HG02642 (cell line): ENCODE measurements at regions not wholly inside any gene's neighbourhood (a gene's known extent, or its start where the extent isn't known, plus 50 kb on each side); places are given as distances from the start of the nearest gene placed in this dataset.
"Not testable (repeated sequence)": the region's sequence is repeated elsewhere in the genome, so short reads cannot be mapped to it uniquely, and the experiment has no call there.

Experiments
- ATAC-seq: cut with Tn5 transposase; IDR thresholded peaks from one replicate; pipeline ENCODE4 v1.9.1; 2021; ENCODE audit warnings: mild to moderate bottlenecking; ENCODE audit not compliant: unreplicated experiment, poor library complexity

DNA sequence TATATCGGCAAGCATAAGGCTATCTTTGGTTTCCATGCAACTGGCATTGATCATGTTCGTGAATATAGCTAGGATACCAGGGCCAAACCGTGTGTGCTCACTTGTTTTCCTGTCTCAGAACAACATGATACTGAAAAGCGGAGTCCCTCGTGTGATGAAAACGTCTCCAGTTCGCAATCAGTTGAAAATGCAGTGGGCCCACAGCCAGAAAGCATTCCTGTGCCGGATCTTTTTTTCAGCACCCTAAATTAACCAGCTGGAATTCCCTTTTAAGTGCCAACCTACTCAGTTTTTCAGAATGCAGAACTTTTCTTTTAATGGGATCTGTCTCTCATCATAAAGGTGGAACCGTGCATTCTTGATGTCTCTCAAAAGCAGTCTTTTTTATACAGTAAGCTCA is 130.8 kb upstream of the FRG1 start:
- no peak for ATAC-seq

DNA sequence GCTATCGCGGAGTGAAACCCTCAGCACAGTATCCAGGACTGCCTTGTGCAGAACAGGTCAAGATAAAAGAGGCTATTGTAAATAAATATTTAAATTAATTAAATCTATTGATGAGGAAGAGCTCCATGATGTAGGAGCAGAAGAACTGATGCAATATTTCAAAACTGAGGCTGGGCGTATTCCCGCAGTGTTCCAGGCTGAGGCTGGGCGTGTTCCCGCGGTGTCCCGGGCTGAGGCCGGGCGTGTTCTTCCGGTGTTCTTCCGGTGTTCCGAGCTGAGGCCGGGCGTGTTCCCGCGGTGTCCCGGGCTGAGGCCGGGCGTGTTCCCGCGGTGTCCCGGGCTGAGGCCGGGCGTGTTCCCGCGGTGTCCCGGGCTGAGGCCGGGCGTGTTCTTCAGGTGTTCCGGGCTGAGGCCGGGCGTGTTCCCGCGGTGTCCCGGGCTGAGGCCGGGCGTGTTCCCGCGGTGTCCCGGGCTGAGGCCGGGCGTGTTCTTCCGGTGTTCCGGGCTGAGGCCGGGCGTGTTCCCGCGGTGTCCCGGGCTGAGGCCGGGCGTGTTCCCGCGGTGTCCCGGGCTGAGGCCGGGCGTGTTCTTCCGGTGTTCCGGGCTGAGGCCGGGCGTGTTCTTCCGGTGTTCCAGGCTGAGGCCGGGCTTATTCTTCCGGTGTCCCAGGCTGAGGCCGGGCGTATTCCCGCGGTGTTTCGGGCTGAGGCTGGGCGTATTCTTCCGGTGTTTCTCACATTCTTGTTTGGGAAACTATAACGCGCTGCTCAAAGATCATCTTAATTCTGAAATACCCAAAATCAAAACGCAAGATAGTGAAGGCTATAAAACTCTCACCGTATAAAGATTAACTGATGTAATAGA is 130.1 kb upstream of the FRG1 start:
- not testable (repeated sequence) for ATAC-seq

DNA sequence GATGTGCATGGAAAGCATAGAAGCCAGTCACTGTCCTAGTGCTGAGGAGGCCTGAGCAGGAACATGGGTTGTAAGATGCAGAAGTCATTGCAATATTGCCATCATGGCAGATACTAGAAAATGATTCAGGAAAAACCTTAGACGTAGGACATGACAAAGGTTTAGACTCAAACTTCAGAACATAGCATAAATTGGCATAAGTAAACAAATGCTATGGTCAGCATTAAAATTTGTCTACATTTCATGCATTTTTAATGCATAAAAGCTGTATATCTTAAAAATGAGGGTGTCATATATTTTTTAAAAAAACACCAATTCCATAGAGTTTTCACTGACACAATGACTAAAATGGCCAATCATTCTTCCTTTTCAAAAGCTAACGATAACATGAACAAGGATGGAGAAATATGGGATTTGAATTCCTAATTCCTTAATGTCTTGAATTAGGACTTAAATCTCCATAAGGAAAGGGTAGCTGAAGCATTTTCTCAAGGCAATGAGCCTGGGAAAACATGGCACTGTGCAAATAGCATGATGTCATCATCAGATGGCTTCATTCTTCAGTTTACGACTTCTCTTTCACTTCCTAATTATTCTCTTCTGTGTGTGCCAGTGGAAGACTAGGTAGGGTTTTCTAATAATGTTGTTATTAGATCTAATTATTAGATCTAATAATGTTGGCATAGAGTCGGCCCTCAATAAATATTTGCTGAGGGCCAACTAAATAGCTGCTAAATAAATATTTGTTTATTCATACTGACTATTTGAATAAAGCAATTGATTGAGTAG is 125.1 kb upstream of the FRG1 start:
- no peak for ATAC-seq

GRCh38 chr4:189822326-189822725 is 118.3 kb upstream of the FRG1 start:
- ATAC-seq = no peak

DNA sequence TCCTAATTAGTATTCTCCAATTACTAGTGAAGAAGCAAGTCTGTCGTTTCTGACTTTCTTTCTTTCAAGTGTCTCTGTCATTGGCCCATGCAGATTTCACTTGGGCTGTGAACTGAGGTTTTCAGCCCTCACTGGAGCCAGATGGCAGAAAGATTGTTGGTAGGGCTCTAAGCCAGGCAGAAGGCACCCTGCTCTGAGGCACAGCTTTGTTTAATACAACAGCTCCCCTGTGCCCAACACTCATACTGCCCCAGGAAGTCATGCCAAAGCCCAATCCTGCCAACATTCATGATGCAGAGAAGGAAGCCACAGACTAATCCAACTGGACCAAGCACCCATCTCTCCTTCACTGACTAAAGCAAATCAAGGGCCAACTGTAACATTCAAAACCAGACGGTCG is 117.1 kb upstream of the FRG1 start:
- no peak for ATAC-seq

DNA sequence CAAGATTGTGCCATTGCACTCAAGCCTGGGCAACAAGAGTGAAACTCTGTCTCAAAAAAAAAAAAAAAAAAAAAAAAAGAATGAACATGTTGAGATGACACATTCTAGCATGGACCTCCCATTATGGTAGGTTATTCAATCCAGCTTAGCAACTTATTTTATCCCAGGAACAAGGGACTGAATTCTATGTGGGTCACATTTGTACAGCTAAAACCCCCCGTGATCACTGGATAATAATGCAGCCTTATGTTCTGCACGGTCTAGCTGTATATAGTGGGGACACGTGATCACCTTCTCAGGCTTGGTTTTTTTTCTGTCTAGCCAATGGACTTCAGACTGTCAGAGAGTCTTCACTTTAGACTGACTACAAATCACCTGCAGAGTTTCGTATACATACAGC is 115.2 kb upstream of the FRG1 start:
- no peak for ATAC-seq

DNA sequence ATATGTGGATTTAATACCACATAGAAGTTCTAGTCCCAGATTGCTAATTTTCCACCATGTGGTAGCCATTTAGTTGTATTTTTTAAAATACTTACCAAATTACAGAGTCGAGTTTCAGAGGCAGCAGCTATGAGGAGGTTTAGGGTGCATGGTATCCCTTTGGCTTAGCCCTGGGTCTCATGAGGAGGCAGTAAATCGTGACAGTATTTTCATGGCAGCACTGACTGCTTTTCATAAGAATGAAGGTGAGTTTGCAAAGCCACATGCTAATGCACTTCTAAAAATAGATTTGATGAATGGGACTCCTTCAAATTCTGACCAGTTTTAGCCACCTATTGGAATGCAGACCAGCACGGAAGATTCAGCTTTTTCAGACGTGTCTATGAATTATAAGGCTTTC is 114.0 kb upstream of the FRG1 start:
- ATAC-seq = no peak

- ATAC-seq = no peak
Observed at GRCh38 chr4:189828081-189828697, 112.5 kb upstream of the FRG1 start.

GRCh38 chr4:189832528-189832927 is 108.1 kb upstream of the FRG1 start:
- ATAC-seq = no peak

GRCh38 chr4:189834616-189835015 is 106.1 kb upstream of the FRG1 start:
- no peak for ATAC-seq

DNA sequence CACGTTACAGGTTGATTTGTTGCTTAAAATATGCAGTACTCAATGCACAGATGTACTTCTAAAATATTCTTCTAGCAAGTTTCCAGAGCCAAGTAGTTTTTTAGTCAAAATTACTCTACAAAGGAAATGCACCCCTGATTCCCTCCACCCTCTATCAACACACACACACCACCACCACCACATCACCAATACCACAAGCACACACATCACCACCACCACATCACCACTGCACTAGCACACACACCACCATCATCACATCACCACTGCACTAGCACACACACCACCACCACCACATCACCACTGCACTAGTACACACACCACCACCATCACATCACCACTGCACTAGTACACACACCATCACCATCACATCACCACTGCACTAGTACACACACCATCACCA is 105.2 kb upstream of the FRG1 start:
- ATAC-seq = no peak

DNA sequence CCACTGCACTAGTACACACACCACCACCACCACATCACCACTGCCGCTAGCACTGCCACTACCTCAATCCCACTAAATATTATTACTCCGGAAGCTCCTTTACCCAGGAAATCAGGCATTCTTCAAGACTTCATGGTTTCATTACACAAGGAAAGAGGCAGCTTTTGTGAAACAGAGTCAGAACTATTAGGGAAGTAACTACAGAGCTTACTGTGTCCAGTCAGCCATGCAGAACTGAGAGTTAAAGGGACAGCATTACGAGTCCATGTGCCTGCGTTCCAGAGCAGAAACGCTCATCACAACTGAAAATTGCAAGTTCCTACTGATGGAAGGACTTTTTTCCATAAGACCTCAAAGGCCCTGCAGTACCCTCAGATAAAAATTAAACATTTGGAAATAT is 103.2 kb upstream of the FRG1 start:
- ATAC-seq = no peak

DNA sequence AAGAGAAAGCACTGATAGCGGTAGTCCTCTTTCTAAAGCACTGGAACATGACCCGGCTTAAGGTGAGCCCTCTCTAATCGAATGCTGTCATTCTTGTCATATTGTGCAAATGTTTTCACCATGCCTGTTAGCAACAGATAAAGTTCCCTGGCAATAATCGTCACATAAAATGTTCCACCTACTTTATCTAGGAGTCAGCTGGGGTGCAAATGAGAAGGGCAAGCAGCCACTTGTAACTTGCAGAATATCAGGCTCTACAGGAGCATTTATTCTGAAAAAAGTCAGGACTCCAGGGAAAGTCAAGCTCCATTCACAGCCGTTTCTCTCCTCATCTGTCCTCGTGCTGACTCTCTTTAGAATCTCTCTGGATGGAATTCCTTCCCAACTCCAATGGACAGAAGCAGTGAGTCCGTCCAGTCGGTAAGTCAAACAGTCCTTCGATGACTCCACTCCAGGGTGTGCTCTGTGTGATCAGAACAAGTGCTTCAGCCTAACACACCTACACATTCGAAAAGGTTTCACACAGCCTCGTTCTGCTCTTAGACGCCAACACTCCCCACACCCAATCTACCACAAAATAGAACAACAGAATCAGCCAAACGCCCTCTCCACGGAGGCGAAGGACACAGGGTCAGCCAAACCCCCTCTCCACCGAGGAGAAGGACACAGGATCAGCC is 101.7 kb upstream of the FRG1 start:
- no peak for ATAC-seq

DNA sequence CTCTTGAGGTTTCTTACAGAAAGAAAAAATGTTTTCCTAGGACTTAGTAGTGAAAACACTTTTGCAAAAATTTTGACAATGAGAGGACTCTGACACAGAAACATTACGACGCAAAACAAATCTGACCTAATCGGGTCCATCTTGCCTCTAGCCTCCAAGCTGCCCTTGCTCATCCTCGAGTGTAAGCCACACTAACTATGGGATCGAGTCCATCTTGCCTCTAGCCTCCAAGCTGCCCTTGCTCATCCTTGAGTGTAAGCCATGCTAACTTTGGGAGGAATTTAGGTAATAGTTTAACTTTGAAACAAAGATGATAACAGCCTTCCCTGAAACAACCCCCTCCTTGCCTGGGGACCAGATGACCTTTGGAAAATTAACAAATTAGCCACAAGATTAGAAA is 100.3 kb upstream of the FRG1 start:
- ATAC-seq = no peak

GRCh38 chr4:189843413-189844009 is 97.2 kb upstream of the FRG1 start:
- no peak for ATAC-seq

DNA sequence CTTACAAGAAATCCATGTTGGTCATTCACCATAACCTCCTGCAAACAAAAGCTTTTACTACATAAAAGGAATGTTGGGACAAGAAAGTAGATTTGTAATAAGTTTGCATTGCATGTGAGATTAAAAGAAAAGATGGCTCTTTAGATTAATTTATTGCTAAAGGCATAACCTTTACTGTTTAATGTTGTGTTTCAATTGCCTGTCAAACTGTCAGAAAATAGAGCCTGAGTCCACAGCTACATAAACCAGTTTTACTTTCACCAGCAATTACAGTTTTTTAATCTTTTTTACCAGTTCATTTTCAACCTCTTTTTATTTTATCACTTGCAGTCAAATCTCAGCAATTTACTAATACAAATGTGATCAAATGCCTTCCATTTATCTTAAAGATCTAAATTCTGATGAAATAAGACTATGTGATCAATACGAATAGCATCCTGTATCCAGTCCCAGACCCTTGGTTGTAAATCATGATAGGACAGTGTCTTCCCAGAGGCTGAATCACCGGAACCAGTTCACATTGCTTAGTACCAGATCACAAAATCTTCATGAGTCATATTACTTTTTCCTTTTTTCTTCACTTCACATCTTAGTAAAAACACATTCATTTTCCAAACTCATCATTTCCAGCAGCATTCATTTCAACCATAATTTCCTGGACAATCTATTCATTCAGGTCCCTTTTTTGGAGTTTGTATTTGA is 95.4 kb upstream of the FRG1 start:
- ATAC-seq = no peak

- ATAC-seq = not testable (repeated sequence)
Observed at GRCh38 chr4:189846094-189846493, 94.6 kb upstream of the FRG1 start.

GRCh38 chr4:189846608-189847007 is 94.1 kb upstream of the FRG1 start:
- not testable (repeated sequence) for ATAC-seq

GRCh38 chr4:189848672-189849071 is 92.0 kb upstream of the FRG1 start:
- ATAC-seq = not testable (repeated sequence)
